ENCODE measurements at regions not wholly inside any gene's neighbourhood (a gene's known extent, or its start where the extent isn't known, plus 50 kb on each side); places are given as distances from the start of the nearest gene placed in this dataset.

GRCh38 chr2:64219149-64219548 lies 74.9 kb upstream of the PELI1 start:
- Histone ChIP-seq H3K79me2 (no peaks in the 10 kb centered on the region), H3K9me2 (replicated peaks; ENCODE audit: insufficient read depth) (no peaks in the 10 kb centered on the region), H4K20me1 (ENCODE audit: insufficient read depth, poor library complexity, severe bottlenecking) (no peaks in the 10 kb centered on the region), H2AFZ (no peak overlapping the region), H3K36me3 (replicated peaks; ENCODE audit: insufficient read depth, low read depth) (no peaks in the 10 kb centered on the region), H3K4me2 (no peak overlapping the region), H3K27ac (no peak overlapping the region), H3K4me3 (no peak overlapping the region), H3K4me1 (ENCODE audit: insufficient read depth) (peaks cover 29% of the 10 kb centered on the region), H3K9me3 (ENCODE audit: low read depth) (no peaks in the 10 kb centered on the region), H3K27me3 (no peaks in the 10 kb centered on the region)
- 58% methylated on average over 2 of the region's 2 CpGs for WGBS (ENCODE audit: low lambda C conversion rate, missing lambda C conversion rate)
- TF ChIP-seq EZH2 (IDR thresholded peaks at IDR 0.05; ENCODE audit: borderline replicate concordance) (no peak), EZH2phosphoT487 (IDR thresholded peaks at IDR 0.05; ENCODE audit: low read depth, severe bottlenecking, unreplicated experiment) (no peak)
- TF ChIP-seq, protein P1, sequence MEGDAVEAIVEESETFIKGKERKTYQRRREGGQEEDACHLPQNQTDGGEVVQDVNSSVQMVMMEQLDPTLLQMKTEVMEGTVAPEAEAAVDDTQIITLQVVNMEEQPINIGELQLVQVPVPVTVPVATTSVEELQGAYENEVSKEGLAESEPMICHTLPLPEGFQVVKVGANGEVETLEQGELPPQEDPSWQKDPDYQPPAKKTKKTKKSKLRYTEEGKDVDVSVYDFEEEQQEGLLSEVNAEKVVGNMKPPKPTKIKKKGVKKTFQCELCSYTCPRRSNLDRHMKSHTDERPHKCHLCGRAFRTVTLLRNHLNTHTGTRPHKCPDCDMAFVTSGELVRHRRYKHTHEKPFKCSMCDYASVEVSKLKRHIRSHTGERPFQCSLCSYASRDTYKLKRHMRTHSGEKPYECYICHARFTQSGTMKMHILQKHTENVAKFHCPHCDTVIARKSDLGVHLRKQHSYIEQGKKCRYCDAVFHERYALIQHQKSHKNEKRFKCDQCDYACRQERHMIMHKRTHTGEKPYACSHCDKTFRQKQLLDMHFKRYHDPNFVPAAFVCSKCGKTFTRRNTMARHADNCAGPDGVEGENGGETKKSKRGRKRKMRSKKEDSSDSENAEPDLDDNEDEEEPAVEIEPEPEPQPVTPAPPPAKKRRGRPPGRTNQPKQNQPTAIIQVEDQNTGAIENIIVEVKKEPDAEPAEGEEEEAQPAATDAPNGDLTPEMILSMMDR (IDR thresholded peaks at IDR 0.05; ENCODE audit: poor library complexity) = no peak
- DNase-seq (ENCODE audit: low spot score) = no peak

- WGBS (ENCODE audit: low lambda C conversion rate, missing lambda C conversion rate) = 92% methylated on average over 1 of the region's 1 CpG
- Histone ChIP-seq H3K4me3 (no peak overlapping the region), H3K27ac (peak overlapping the region; percentile 41), H4K20me1 (ENCODE audit: insufficient read depth, poor library complexity, severe bottlenecking) (no peaks in the 10 kb centered on the region), H3K4me2 (no peak overlapping the region), H2AFZ (no peak overlapping the region), H3K9me2 (replicated peaks; ENCODE audit: insufficient read depth) (no peaks in the 10 kb centered on the region), H3K9me3 (ENCODE audit: low read depth) (no peaks in the 10 kb centered on the region), H3K4me1 (ENCODE audit: insufficient read depth) (peaks cover 29% of the 10 kb centered on the region), H3K27me3 (no peaks in the 10 kb centered on the region), H3K36me3 (replicated peaks; ENCODE audit: insufficient read depth, low read depth) (no peaks in the 10 kb centered on the region), H3K79me2 (no peaks in the 10 kb centered on the region)
- no peak for TF ChIP-seq EZH2 (IDR thresholded peaks at IDR 0.05; ENCODE audit: borderline replicate concordance)
- no peak for TF ChIP-seq EZH2phosphoT487 (IDR thresholded peaks at IDR 0.05; ENCODE audit: low read depth, severe bottlenecking, unreplicated experiment)
- TF ChIP-seq, protein P1 (IDR thresholded peaks at IDR 0.05; ENCODE audit: poor library complexity) = no peak
- DNase-seq (ENCODE audit: low spot score) = no peak
Measured at GRCh38 chr2:64220265-64220664, 76.0 kb upstream of the PELI1 start.

DNA sequence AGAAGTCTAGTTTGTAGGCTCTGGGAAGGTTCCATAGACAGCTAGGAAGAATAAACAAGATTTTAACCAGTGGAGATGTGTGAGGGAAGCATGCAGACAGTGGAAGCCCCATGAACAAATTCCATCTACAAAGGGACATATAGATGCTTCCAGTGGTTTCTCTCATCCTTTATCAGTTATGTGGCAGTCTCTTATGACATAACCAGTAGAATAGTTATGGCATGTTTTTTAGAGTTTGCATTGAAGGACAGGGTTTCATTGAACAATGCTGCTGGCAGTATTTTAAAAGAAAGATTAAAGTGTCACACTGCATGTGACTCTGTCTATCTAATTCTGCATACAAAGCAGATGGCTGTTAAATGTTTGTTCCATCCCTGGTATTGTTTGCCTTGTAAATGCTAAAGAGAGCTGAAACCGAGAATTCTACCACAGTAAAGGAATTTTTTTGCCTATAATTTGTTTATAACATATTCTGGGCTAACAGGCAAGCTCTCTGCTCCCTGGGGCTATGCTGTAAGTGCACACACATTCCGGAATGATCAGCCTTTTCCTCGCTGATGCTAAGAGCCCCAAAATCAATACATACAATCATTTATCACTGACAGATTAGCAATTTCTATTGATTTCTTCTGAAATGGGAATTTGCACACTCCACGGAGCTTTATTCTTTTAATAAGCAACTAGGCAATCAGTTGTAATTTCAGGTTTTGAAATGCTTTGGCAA lies 76.8 kb upstream of the PELI1 start:
- Histone ChIP-seq H4K20me1 (ENCODE audit: insufficient read depth, poor library complexity, severe bottlenecking) (no peaks in the 10 kb centered on the region), H3K27ac (peak overlapping the region; percentile 41), H3K4me3 (no peak overlapping the region), H3K79me2 (no peaks in the 10 kb centered on the region), H3K9me3 (ENCODE audit: low read depth) (no peaks in the 10 kb centered on the region), H3K4me2 (peak overlapping the region; percentile 21), H3K27me3 (no peaks in the 10 kb centered on the region), H2AFZ (no peak overlapping the region), H3K9me2 (replicated peaks; ENCODE audit: insufficient read depth) (no peaks in the 10 kb centered on the region), H3K36me3 (replicated peaks; ENCODE audit: insufficient read depth, low read depth) (no peaks in the 10 kb centered on the region), H3K4me1 (ENCODE audit: insufficient read depth) (peaks cover 29% of the 10 kb centered on the region)
- no peak for TF ChIP-seq EZH2 (IDR thresholded peaks at IDR 0.05; ENCODE audit: borderline replicate concordance)
- TF ChIP-seq EZH2phosphoT487 (IDR thresholded peaks at IDR 0.05; ENCODE audit: low read depth, severe bottlenecking, unreplicated experiment) = no peak
- TF ChIP-seq, protein P1 (IDR thresholded peaks at IDR 0.05; ENCODE audit: poor library complexity) = no peak
- 34% methylated on average over 4 of the region's 4 CpGs for WGBS (ENCODE audit: low lambda C conversion rate, missing lambda C conversion rate)
- peak; percentile 29 for DNase-seq (ENCODE audit: low spot score)
